ENCODE measurements at regions not wholly inside any gene's neighbourhood (a gene's known extent, or its start where the extent isn't known, plus 50 kb on each side); places are given as distances from the start of the nearest gene placed in this dataset.
"Not testable (repeated sequence)": the region's sequence is repeated elsewhere in the genome, so short reads cannot be mapped to it uniquely, and the experiment has no call there.

- not testable (repeated sequence) for H3K4me1 ChIP-seq (ENCODE audit: insufficient read depth); H3K4me3 ChIP-seq; H3K9me3 ChIP-seq (ENCODE audit: low read depth); H3K79me2 ChIP-seq; H3K27me3 ChIP-seq; H2AFZ ChIP-seq; H3K27ac ChIP-seq; H3K4me2 ChIP-seq; H4K20me1 ChIP-seq (ENCODE audit: insufficient read depth, poor library complexity, severe bottlenecking); H3K9me2 ChIP-seq (replicated peaks; ENCODE audit: insufficient read depth); H3K36me3 ChIP-seq (replicated peaks; ENCODE audit: insufficient read depth, low read depth); DNase-seq (ENCODE audit: low spot score)
- 80% methylated on average over 2 of the region's 2 CpGs for WGBS (ENCODE audit: low lambda C conversion rate, missing lambda C conversion rate)
Measured at GRCh38 chr9:85792057-85792456, 50.3 kb upstream of the AGTPBP1 start.

- H3K27me3 ChIP-seq; H3K4me1 ChIP-seq (ENCODE audit: insufficient read depth); H4K20me1 ChIP-seq (ENCODE audit: insufficient read depth, poor library complexity, severe bottlenecking); DNase-seq (ENCODE audit: low spot score); H3K9me2 ChIP-seq (replicated peaks; ENCODE audit: insufficient read depth); H3K4me2 ChIP-seq; H3K36me3 ChIP-seq (replicated peaks; ENCODE audit: insufficient read depth, low read depth); H3K4me3 ChIP-seq; H3K9me3 ChIP-seq (ENCODE audit: low read depth); H3K27ac ChIP-seq; H2AFZ ChIP-seq: not testable (repeated sequence)
- 72% methylated on average over 6 of the region's 6 CpGs for WGBS (ENCODE audit: low lambda C conversion rate, missing lambda C conversion rate)
- peaks cover 16% of the 10 kb centered on the region for H3K79me2 ChIP-seq
Measured at GRCh38 chr9:85802978-85803695, 61.4 kb upstream of the AGTPBP1 start.

- not testable (repeated sequence) for DNase-seq (ENCODE audit: low spot score)
- peak overlapping the region; percentile 96 for H2AFZ ChIP-seq
Measured at GRCh38 chr9:85804847-85805133, 63.0 kb upstream of the AGTPBP1 start.

GRCh38 chr9:85805134-85806005 is 63.6 kb upstream of the AGTPBP1 start:
- WGBS (ENCODE audit: low lambda C conversion rate, missing lambda C conversion rate), result under 1% methylated on average over 34 of the region's 111 CpGs
- Histone ChIP-seq H3K79me2 (peaks cover 29% of the 10 kb centered on the region), H2AFZ (peak overlapping the region; percentile 96)

More at GRCh38 chr9:85804847-85805133, 63.0 kb upstream of the AGTPBP1 start:
- Histone ChIP-seq H3K79me2 (peaks cover 29% of the 10 kb centered on the region), H3K4me2 (peak overlapping the region; percentile 77), H3K4me3 (peak overlapping the region; percentile 85), H3K27ac (peak overlapping the region; percentile 94)
- not testable (repeated sequence) for H4K20me1 ChIP-seq (ENCODE audit: insufficient read depth, poor library complexity, severe bottlenecking); H3K9me3 ChIP-seq (ENCODE audit: low read depth); H3K9me2 ChIP-seq (replicated peaks; ENCODE audit: insufficient read depth); H3K27me3 ChIP-seq; H3K4me1 ChIP-seq (ENCODE audit: insufficient read depth); H3K36me3 ChIP-seq (replicated peaks; ENCODE audit: insufficient read depth, low read depth)
- WGBS (ENCODE audit: low lambda C conversion rate, missing lambda C conversion rate), result 2% methylated on average over 9 of the region's 16 CpGs

GRCh38 chr9:85808329-85808728 is 66.6 kb upstream of the AGTPBP1 start:
- H3K4me2 ChIP-seq; H3K27me3 ChIP-seq; H2AFZ ChIP-seq; H3K4me1 ChIP-seq (ENCODE audit: insufficient read depth); H3K27ac ChIP-seq; H3K4me3 ChIP-seq; H3K9me2 ChIP-seq (replicated peaks; ENCODE audit: insufficient read depth); H3K36me3 ChIP-seq (replicated peaks; ENCODE audit: insufficient read depth, low read depth); H3K9me3 ChIP-seq (ENCODE audit: low read depth); H4K20me1 ChIP-seq (ENCODE audit: insufficient read depth, poor library complexity, severe bottlenecking); DNase-seq (ENCODE audit: low spot score): not testable (repeated sequence)
- H3K79me2 ChIP-seq, result peaks cover 34% of the 10 kb centered on the region
- 93% methylated on average over 2 of the region's 2 CpGs for WGBS (ENCODE audit: low lambda C conversion rate, missing lambda C conversion rate)

More at GRCh38 chr9:85805134-85806005, 63.6 kb upstream of the AGTPBP1 start:
- Histone ChIP-seq H3K4me3 (peak overlapping the region; percentile 85), H3K27ac (peak overlapping the region; percentile 94), H3K4me2 (peak overlapping the region; percentile 77)
- not testable (repeated sequence) for H3K9me2 ChIP-seq (replicated peaks; ENCODE audit: insufficient read depth); H3K4me1 ChIP-seq (ENCODE audit: insufficient read depth); H3K27me3 ChIP-seq; H3K9me3 ChIP-seq (ENCODE audit: low read depth); H4K20me1 ChIP-seq (ENCODE audit: insufficient read depth, poor library complexity, severe bottlenecking); H3K36me3 ChIP-seq (replicated peaks; ENCODE audit: insufficient read depth, low read depth)
- peak; percentile 82 for DNase-seq (ENCODE audit: low spot score)

- not testable (repeated sequence) for H3K4me2 ChIP-seq; H4K20me1 ChIP-seq (ENCODE audit: insufficient read depth, poor library complexity, severe bottlenecking); H3K9me2 ChIP-seq (replicated peaks; ENCODE audit: insufficient read depth); H3K36me3 ChIP-seq (replicated peaks; ENCODE audit: insufficient read depth, low read depth); H2AFZ ChIP-seq; H3K4me3 ChIP-seq; H3K27me3 ChIP-seq; DNase-seq (ENCODE audit: low spot score); H3K27ac ChIP-seq; H3K4me1 ChIP-seq (ENCODE audit: insufficient read depth); H3K9me3 ChIP-seq (ENCODE audit: low read depth)
- WGBS (ENCODE audit: low lambda C conversion rate, missing lambda C conversion rate), result 97% methylated on average over 2 of the region's 2 CpGs
- peaks cover 18% of the 10 kb centered on the region for H3K79me2 ChIP-seq
Measured at GRCh38 chr9:85813388-85813787, 71.6 kb upstream of the AGTPBP1 start.

- H3K9me2 ChIP-seq (replicated peaks; ENCODE audit: insufficient read depth); DNase-seq (ENCODE audit: low spot score); H3K9me3 ChIP-seq (ENCODE audit: low read depth); H2AFZ ChIP-seq; H3K79me2 ChIP-seq; H3K4me2 ChIP-seq; H3K4me3 ChIP-seq; H3K27me3 ChIP-seq; H3K4me1 ChIP-seq (ENCODE audit: insufficient read depth); H3K36me3 ChIP-seq (replicated peaks; ENCODE audit: insufficient read depth, low read depth); H3K27ac ChIP-seq; H4K20me1 ChIP-seq (ENCODE audit: insufficient read depth, poor library complexity, severe bottlenecking): not testable (repeated sequence)
Measured at GRCh38 chr9:85814800-85815199, 73.0 kb upstream of the AGTPBP1 start.

Measured in hepatocyte (in vitro differentiated cells).